B cell (primary cell): ENCODE measurements at regions not wholly inside any gene's neighbourhood (a gene's known extent, or its start where the extent isn't known, plus 50 kb on each side); places are given as distances from the start of the nearest gene placed in this dataset.

Experiments
- ATAC-seq: fragments of 200-7000 bp; cut with Tn5 transposase; one replicate; pipeline ENCODE4 v1.10.0; 2021; ENCODE audit warnings: low read depth, mild to moderate bottlenecking, moderate number of reproducible peaks, moderate library complexity
- CTCF ChIA-PET: fragments of 350-600 bp; sonication (Branson Sonifier 250); formaldehyde crosslinking; loops from one replicate; lab custom pipeline; 2021; ENCODE audit warnings: antibody characterized with exemption, inconsistent platforms; lab: Charles Lee
- POLR2A ChIA-PET: fragments of 350-600 bp; sonication (Branson Sonifier 250); formaldehyde crosslinking; loops from one replicate; lab custom pipeline; 2021; ENCODE audit warnings: antibody characterized with exemption; lab: Charles Lee
- DNase-seq: peaks from one replicate; pipeline ENCODE4 v3.0.0; 2013
- H2AFZ ChIP-seq: 2 replicates; pipeline ENCODE4 v1.6.1; 2012; ENCODE audit warnings: mild to moderate bottlenecking, low read depth, low read length; ENCODE audit not compliant: insufficient read depth, poor library complexity, severe bottlenecking
- H3K27ac ChIP-seq, 2 donors: 1 replicate in 1 of 2; 2 replicates in 1 of 2; pipeline ENCODE4 v1.5.1; 2012 to 2013; ENCODE audit warnings: low read length in 2 of 2, mild to moderate bottlenecking in 2 of 2, moderate library complexity in 1 of 2
- H3K27me3 ChIP-seq, 4 experiments: fragments of 200-600 bp in 1 of 4; sonication (generic) in 1 of 4; replicated peaks in 1 of 4; 1 replicate in 2 of 4; 2 replicates in 2 of 4; pipeline versions ENCODE4 v1.6.1 to v1.7.0; 2013 to 2016; ENCODE audit warnings: low read length in 3 of 4, mild to moderate bottlenecking in 2 of 4, mixed read lengths in 1 of 4, moderate library complexity in 1 of 4; ENCODE audit not compliant: insufficient read depth in 4 of 4, control insufficient read depth in 3 of 4; ENCODE audit errors: control extremely low read depth in 1 of 4
- H3K36me3 ChIP-seq, 2 experiments: replicated peaks in 1 of 2; 1 replicate in 1 of 2; 2 replicates in 1 of 2; pipeline versions ENCODE4 v1.6.1 to v1.7.1; 2013; ENCODE audit warnings: low read length in 1 of 2; ENCODE audit not compliant: insufficient read depth in 2 of 2, control insufficient read depth in 1 of 2; ENCODE audit errors: control extremely low read depth in 1 of 2, extremely low read depth in 1 of 2
- H3K4me1 ChIP-seq, 2 donors: fragments of 200-600 bp in 1 of 2; sonication (generic) in 1 of 2; 1 replicate in 1 of 2; 2 replicates in 1 of 2; pipeline versions ENCODE4 v1.5.1 to v1.6.1; 2013 to 2017; ENCODE audit warnings: low read length in 2 of 2; ENCODE audit not compliant: control insufficient read depth in 2 of 2, insufficient read depth in 2 of 2
- H3K4me2 ChIP-seq: replicated peaks from 2 replicates; pipeline ENCODE3; 2012; ENCODE audit warnings: mild to moderate bottlenecking, low read depth, low read length; ENCODE audit not compliant: poor library complexity, severe bottlenecking
- H3K4me3 ChIP-seq, 5 experiments: fragments of 200-600 bp in 1 of 5; sonication (generic) in 1 of 5; 1 replicate in 3 of 5; 2 replicates in 2 of 5; pipeline versions ENCODE4 v1.5.1 to v1.7.0; 2011 to 2016; ENCODE audit warnings: low read length in 4 of 5, mild to moderate bottlenecking in 4 of 5, low read depth in 2 of 5, control low read depth in 1 of 5, moderate library complexity in 1 of 5; ENCODE audit not compliant: insufficient read depth in 1 of 5; ENCODE audit errors: control extremely low read depth in 1 of 5, extremely low read depth in 1 of 5
- H3K79me2 ChIP-seq: fragments of 200-600 bp; sonication (generic); one replicate; pipeline ENCODE4 v1.6.0; 2016; ENCODE audit warnings: low read length; ENCODE audit not compliant: control insufficient read depth, insufficient read depth
- H3K9ac ChIP-seq: fragments of 200-600 bp; sonication (generic); 2 replicates; pipeline ENCODE4 v1.6.1; 2017; ENCODE audit warnings: mild to moderate bottlenecking, low read length, moderate library complexity
- H3K9me3 ChIP-seq, 3 donors: one replicate each; pipeline versions ENCODE4 v1.6.1 to v1.7.1; 2013; ENCODE audit warnings: low read length in 2 of 3; ENCODE audit not compliant: control insufficient read depth in 2 of 3, insufficient read depth in 1 of 3; ENCODE audit errors: control extremely low read depth in 1 of 3
- H4K20me1 ChIP-seq: 2 replicates; pipeline ENCODE4 v1.6.0; 2012; ENCODE audit warnings: mild to moderate bottlenecking, low read length; ENCODE audit not compliant: insufficient read depth, control insufficient read depth, poor library complexity, severe bottlenecking
- H3K27ac Mint-ChIP-seq: one replicate; pipeline ENCODE4 v1.8.0; 2021; ENCODE audit warnings: mixed read lengths
- H3K27me3 Mint-ChIP-seq: one replicate; pipeline ENCODE4 v1.8.0; 2021; ENCODE audit warnings: mixed read lengths
- H3K4me1 Mint-ChIP-seq: one replicate; pipeline ENCODE4 v1.8.0; 2021; ENCODE audit warnings: mixed read lengths
- H3K4me3 Mint-ChIP-seq: one replicate; pipeline ENCODE4 v1.8.0; 2021; ENCODE audit warnings: mixed read lengths
- H3K9me3 Mint-ChIP-seq: one replicate; pipeline ENCODE4 v1.8.0; 2022; ENCODE audit warnings: mixed read lengths; ENCODE audit not compliant: insufficient read depth
- EZH2 ChIP-seq: IDR thresholded peaks from 2 replicates; pipeline ENCODE4 v1.6.1; 2012; ENCODE audit warnings: borderline replicate concordance, low read depth, mild to moderate bottlenecking, moderate library complexity, low read length; ENCODE audit not compliant: insufficient read depth, poor library complexity, severe bottlenecking
- WGBS: methylation state at CpG from one replicate; pipeline ENCODE4 v1.1.5; 2013; ENCODE audit warnings: missing lambda C conversion rate; ENCODE audit not compliant: insufficient coverage; 5-methylcytosine and 5-hydroxymethylcytosine counted together
- intact Hi-C: fragments of 100-400 bp; cut with micrococcal nuclease; formaldehyde crosslinking; loops from one replicate; pipeline ENCODE4 v1.10.0; 2022
- TF ChIP-seq, protein P1 (sequence below): fragments of 200-600 bp; IDR thresholded peaks from one replicate; pipeline ENCODE4 v1.8.0; 2022; ENCODE audit warnings: antibody characterized with exemption, mild to moderate bottlenecking

DNA sequence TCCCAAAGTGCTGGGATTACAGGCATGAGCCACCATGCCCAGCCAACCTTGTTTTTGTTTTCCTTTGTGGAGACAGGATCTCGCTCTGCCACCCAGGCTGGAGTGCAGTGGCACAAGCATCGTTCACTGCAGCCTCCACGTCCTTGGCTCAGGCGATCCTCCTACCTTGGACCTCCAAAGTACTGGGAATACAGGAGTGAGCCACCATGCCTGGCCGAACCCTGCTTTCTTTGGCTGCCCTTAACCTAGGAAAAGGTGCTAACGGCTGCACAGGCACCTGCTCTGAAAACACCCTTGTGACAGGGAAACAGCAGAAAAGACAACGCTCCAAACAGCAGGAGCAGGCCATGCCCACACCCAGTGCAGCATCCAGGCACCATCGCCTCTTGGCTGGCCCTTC, 71.9 kb downstream of the OAT start:
- H3K9me3 Mint-ChIP-seq: no peaks in the 10 kb centered on the region
- POLR2A ChIA-PET: no interaction called here
- H2AFZ ChIP-seq: no peak overlapping the region
- no peaks in the 10 kb centered on the region for H4K20me1 ChIP-seq
- no peak overlapping the region for H3K9ac ChIP-seq
- H3K9me3 ChIP-seq: no peaks in the 10 kb centered on the region
- no peaks in the 10 kb centered on the region for H3K79me2 ChIP-seq
- H3K27ac Mint-ChIP-seq: no peak overlapping the region
- peaks cover 2% of the 10 kb centered on the region for H3K4me1 Mint-ChIP-seq
- WGBS: over 99% methylated on average over 8 of the region's 8 CpGs
- H3K4me3 ChIP-seq: no peak overlapping the region
- no peak overlapping the region for H3K4me3 Mint-ChIP-seq
- no peak for DNase-seq
- no peaks in the 10 kb centered on the region for H3K36me3 ChIP-seq
- H3K27ac ChIP-seq: no peak overlapping the region
- H3K27me3 Mint-ChIP-seq: no peaks in the 10 kb centered on the region
- CTCF ChIA-PET: no interaction called here
- TF ChIP-seq EZH2: no peak
- TF ChIP-seq, protein P1, sequence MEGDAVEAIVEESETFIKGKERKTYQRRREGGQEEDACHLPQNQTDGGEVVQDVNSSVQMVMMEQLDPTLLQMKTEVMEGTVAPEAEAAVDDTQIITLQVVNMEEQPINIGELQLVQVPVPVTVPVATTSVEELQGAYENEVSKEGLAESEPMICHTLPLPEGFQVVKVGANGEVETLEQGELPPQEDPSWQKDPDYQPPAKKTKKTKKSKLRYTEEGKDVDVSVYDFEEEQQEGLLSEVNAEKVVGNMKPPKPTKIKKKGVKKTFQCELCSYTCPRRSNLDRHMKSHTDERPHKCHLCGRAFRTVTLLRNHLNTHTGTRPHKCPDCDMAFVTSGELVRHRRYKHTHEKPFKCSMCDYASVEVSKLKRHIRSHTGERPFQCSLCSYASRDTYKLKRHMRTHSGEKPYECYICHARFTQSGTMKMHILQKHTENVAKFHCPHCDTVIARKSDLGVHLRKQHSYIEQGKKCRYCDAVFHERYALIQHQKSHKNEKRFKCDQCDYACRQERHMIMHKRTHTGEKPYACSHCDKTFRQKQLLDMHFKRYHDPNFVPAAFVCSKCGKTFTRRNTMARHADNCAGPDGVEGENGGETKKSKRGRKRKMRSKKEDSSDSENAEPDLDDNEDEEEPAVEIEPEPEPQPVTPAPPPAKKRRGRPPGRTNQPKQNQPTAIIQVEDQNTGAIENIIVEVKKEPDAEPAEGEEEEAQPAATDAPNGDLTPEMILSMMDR: no peak
- H3K4me2 ChIP-seq: no peak overlapping the region
- intact Hi-C loops: no loop called here
- ATAC-seq: no peak
- no peaks in the 10 kb centered on the region for H3K27me3 ChIP-seq
- no peaks in the 10 kb centered on the region for H3K4me1 ChIP-seq

DNA sequence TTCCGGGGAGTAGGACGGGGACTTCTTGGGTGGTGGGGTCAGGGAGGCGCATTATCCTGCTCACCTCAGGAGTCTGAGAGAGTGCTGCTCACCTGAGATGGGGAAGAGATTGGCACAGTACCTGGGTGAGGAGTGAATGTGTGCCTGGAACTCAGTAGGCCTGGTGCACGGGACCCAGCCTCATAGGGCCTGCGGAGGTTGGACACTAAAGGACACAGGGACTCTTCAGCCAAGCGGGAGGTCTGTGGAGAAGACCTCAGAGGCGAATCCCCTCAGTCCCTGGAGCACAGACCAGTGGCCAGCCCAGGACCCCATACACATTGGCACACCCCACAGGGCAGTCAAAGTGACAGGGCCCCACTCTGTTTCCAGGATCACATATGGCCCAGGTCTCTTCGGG, 73.2 kb downstream of the OAT start:
- H3K36me3 ChIP-seq: no peaks in the 10 kb centered on the region
- DNase-seq (no peak), ATAC-seq (no peak)
- no peak overlapping the region for H3K4me3 Mint-ChIP-seq
- H2AFZ ChIP-seq: no peak overlapping the region
- intact Hi-C loops: no loop called here
- no peaks in the 10 kb centered on the region for H3K79me2 ChIP-seq
- H3K9me3 Mint-ChIP-seq: no peaks in the 10 kb centered on the region
- peaks cover 9 to 11% of the 10 kb centered on the region in 2 donors for H3K4me1 ChIP-seq
- CTCF ChIA-PET: interaction anchor here (1.3 kb wide), 1 partner anchor 43 kb away, joined by 3 read pairs; no protein-coding TSS in a partner anchor
- no peak overlapping the region for H3K9ac ChIP-seq
- H3K27me3 Mint-ChIP-seq: no peaks in the 10 kb centered on the region
- H3K27me3 ChIP-seq: no peaks in the 10 kb centered on the region
- H3K4me3 ChIP-seq: no peak overlapping the region
- H3K27ac ChIP-seq: no peak overlapping the region
- no peak for TF ChIP-seq EZH2
- TF ChIP-seq, protein P1: no peak
- WGBS: 93% methylated on average over 7 of the region's 8 CpGs
- H3K4me2 ChIP-seq: no peak overlapping the region
- POLR2A ChIA-PET: no interaction called here
- H3K9me3 ChIP-seq: no peaks in the 10 kb centered on the region
- H3K4me1 Mint-ChIP-seq: peaks cover 15% of the 10 kb centered on the region
- no peak overlapping the region for H3K27ac Mint-ChIP-seq
- no peaks in the 10 kb centered on the region for H4K20me1 ChIP-seq
